H9 (cell line): ENCODE measurements at regions not wholly inside any gene's neighbourhood (a gene's known extent, or its start where the extent isn't known, plus 50 kb on each side); places are given as distances from the start of the nearest gene placed in this dataset.

ENCODE experiments used
- DNase-seq: peaks from one replicate; pipeline ENCODE4 v3.0.0-alpha.2; 2017
- H2AFZ ChIP-seq: one replicate; pipeline ENCODE4 v1.6.1; 2013; ENCODE audit warnings: mild to moderate bottlenecking, low read length, control low read depth, moderate library complexity
- H2AK5ac ChIP-seq: 2 replicates; pipeline ENCODE4 v1.6.1; 2013; ENCODE audit warnings: low read length, control low read depth, mixed read lengths; ENCODE audit not compliant: insufficient read length
- H2BK120ac ChIP-seq: one replicate; pipeline ENCODE4 v1.6.1; 2013; ENCODE audit warnings: low read depth, mild to moderate bottlenecking, low read length, control low read depth, inconsistent platforms; ENCODE audit not compliant: poor library complexity, severe bottlenecking
- H2BK12ac ChIP-seq: 2 replicates; pipeline ENCODE4 v1.6.1; 2013; ENCODE audit warnings: low read length, control low read depth, mixed read lengths, low read depth; ENCODE audit not compliant: insufficient read length
- H2BK15ac ChIP-seq: 2 replicates; pipeline ENCODE4 v1.6.1; 2013; ENCODE audit warnings: low read depth, low read length, control low read depth
- H2BK20ac ChIP-seq: one replicate; pipeline ENCODE4 v1.6.1; 2013; ENCODE audit warnings: low read depth, mild to moderate bottlenecking, low read length, control low read depth, inconsistent platforms; ENCODE audit not compliant: poor library complexity, severe bottlenecking
- H2BK5ac ChIP-seq: 2 replicates; pipeline ENCODE4 v1.6.1; 2013; ENCODE audit warnings: low read length, control low read depth, mixed read lengths; ENCODE audit not compliant: insufficient read length
- H3K14ac ChIP-seq: 2 replicates; pipeline ENCODE4 v1.6.1; 2013; ENCODE audit warnings: low read length, control low read depth; ENCODE audit not compliant: insufficient read depth
- H3K18ac ChIP-seq: 2 replicates; pipeline ENCODE4 v1.6.1; 2013; ENCODE audit warnings: low read depth, mild to moderate bottlenecking, mixed read lengths, low read length, control low read depth; ENCODE audit not compliant: insufficient read length
- H3K23ac ChIP-seq: 2 replicates; pipeline ENCODE4 v1.6.1; 2013; ENCODE audit warnings: low read length, control low read depth, mixed read lengths, low read depth; ENCODE audit not compliant: insufficient read length
- H3K23me2 ChIP-seq: 2 replicates; pipeline ENCODE4 v1.6.1; 2013; ENCODE audit warnings: low read depth, mild to moderate bottlenecking, mixed read lengths, low read length, control low read depth; ENCODE audit not compliant: insufficient read length, poor library complexity, severe bottlenecking
- H3K27ac ChIP-seq: 2 replicates; pipeline ENCODE4 v1.5.1; 2013; ENCODE audit warnings: low read length, control low read depth, mixed read lengths, low read depth; ENCODE audit not compliant: insufficient read length
- H3K27me3 ChIP-seq: 2 replicates; pipeline ENCODE4 v1.6.1; 2013; ENCODE audit warnings: low read length, control low read depth, inconsistent platforms; ENCODE audit not compliant: insufficient read depth
- H3K4ac ChIP-seq: 2 replicates; pipeline ENCODE4 v1.6.1; 2013; ENCODE audit warnings: low read depth, mild to moderate bottlenecking, control low read depth, inconsistent platforms, low read length, moderate library complexity
- H3K4me1 ChIP-seq: 2 replicates; pipeline ENCODE4 v1.6.1; 2013; ENCODE audit warnings: low read length, control low read depth, inconsistent platforms; ENCODE audit not compliant: insufficient read depth
- H3K4me2 ChIP-seq: 2 replicates; pipeline ENCODE4 v1.6.1; 2013; ENCODE audit warnings: low read length, control low read depth, mixed read lengths; ENCODE audit not compliant: insufficient read length, insufficient read depth
- H3K56ac ChIP-seq: 2 replicates; pipeline ENCODE4 v1.6.1; 2013; ENCODE audit warnings: low read depth, mild to moderate bottlenecking, mixed read lengths, low read length, control low read depth; ENCODE audit not compliant: insufficient read length
- H3K79me1 ChIP-seq: 2 replicates; pipeline ENCODE4 v1.6.1; 2013; ENCODE audit warnings: low read depth, mild to moderate bottlenecking, moderate library complexity, low read length, control low read depth, inconsistent platforms; ENCODE audit not compliant: insufficient read depth, poor library complexity, severe bottlenecking
- H3K79me2 ChIP-seq: 2 replicates; pipeline ENCODE4 v1.6.1; 2013; ENCODE audit warnings: low read length, control low read depth, inconsistent platforms; ENCODE audit not compliant: insufficient read depth
- H3K9ac ChIP-seq: 2 replicates; pipeline ENCODE4 v1.6.1; 2013; ENCODE audit warnings: low read length, control low read depth, mixed read lengths; ENCODE audit not compliant: insufficient read length; ENCODE audit errors: extremely low read depth
- H3K9me3 ChIP-seq: one replicate; pipeline ENCODE4 v1.6.1; 2013; ENCODE audit warnings: low read depth, low read length, inconsistent platforms; ENCODE audit not compliant: control insufficient read depth
- H3T11ph ChIP-seq: one replicate; pipeline ENCODE4 v1.6.1; 2013; ENCODE audit warnings: mild to moderate bottlenecking, low read length, control low read depth, inconsistent platforms
- H4K20me1 ChIP-seq: one replicate; pipeline ENCODE4 v1.6.1; 2013; ENCODE audit not compliant: control insufficient read depth, insufficient read length, insufficient read depth
- H4K5ac ChIP-seq: 2 replicates; pipeline ENCODE4 v1.6.1; 2013; ENCODE audit warnings: low read depth, mild to moderate bottlenecking, mixed read lengths, low read length, control low read depth; ENCODE audit not compliant: insufficient read length
- H4K8ac ChIP-seq: replicated peaks from 2 replicates; pipeline ENCODE4 v1.6.1; 2013; ENCODE audit warnings: low read length, control low read depth, mixed read lengths, low read depth; ENCODE audit not compliant: insufficient read length
- H4K91ac ChIP-seq: 2 replicates; pipeline ENCODE4 v1.6.1; 2013; ENCODE audit warnings: low read depth, mild to moderate bottlenecking, moderate library complexity, mixed read lengths, low read length, control low read depth; ENCODE audit not compliant: insufficient read length
- H3K27ac Mint-ChIP-seq, 3 experiments: 2 replicates in 2 of 3; 3 replicates in 1 of 3; pipeline ENCODE4 v1.8.0; 2020 to 2021; ENCODE audit warnings: mixed read lengths in 3 of 3, mild to moderate bottlenecking in 1 of 3, moderate library complexity in 1 of 3
- H3K27me3 Mint-ChIP-seq: 2 replicates; pipeline ENCODE4 v1.8.0; 2021; ENCODE audit warnings: low read depth, mild to moderate bottlenecking, moderate library complexity, mixed read lengths
- H3K36me3 Mint-ChIP-seq, 3 experiments: 2 replicates in 2 of 3; 3 replicates in 1 of 3; pipeline ENCODE4 v1.8.0; 2020 to 2021; ENCODE audit warnings: low read depth in 3 of 3, mixed read lengths in 3 of 3; ENCODE audit not compliant: insufficient read depth in 1 of 3
- H3K4me1 Mint-ChIP-seq, 2 experiments: 2 replicates each; pipeline ENCODE4 v1.8.0; 2020; ENCODE audit warnings: mixed read lengths in 2 of 2
- H3K4me3 Mint-ChIP-seq, 2 experiments: 2 replicates in 1 of 2; 3 replicates in 1 of 2; pipeline ENCODE4 v1.8.0; 2020 to 2021; ENCODE audit warnings: mild to moderate bottlenecking in 2 of 2, mixed read lengths in 2 of 2, moderate library complexity in 1 of 2
- H3K9me3 Mint-ChIP-seq, 2 experiments: 2 replicates in 1 of 2; 3 replicates in 1 of 2; pipeline ENCODE4 v1.8.0; 2020; ENCODE audit warnings: mild to moderate bottlenecking in 2 of 2, mixed read lengths in 2 of 2, moderate library complexity in 1 of 2
- WGBS: extraction: QIAGEN DNeasy Blood & Tissue Kit; methylation state at CpG from one replicate; pipeline ENCODE4 v1.1.7; 2013; ENCODE audit warnings: missing lambda C conversion rate, low lambda C conversion rate, mixed read lengths; ENCODE audit not compliant: insufficient read length; ENCODE audit errors: extremely low coverage; 5-methylcytosine and 5-hydroxymethylcytosine counted together
- TF ChIP-seq, protein P1 (sequence below): fragments of 200-600 bp; sonication (generic); conservative IDR thresholded peaks from 3 replicates; pipeline ENCODE4 v1.8.0; 2021; ENCODE audit warnings: antibody characterized with exemption, mild to moderate bottlenecking

DNA sequence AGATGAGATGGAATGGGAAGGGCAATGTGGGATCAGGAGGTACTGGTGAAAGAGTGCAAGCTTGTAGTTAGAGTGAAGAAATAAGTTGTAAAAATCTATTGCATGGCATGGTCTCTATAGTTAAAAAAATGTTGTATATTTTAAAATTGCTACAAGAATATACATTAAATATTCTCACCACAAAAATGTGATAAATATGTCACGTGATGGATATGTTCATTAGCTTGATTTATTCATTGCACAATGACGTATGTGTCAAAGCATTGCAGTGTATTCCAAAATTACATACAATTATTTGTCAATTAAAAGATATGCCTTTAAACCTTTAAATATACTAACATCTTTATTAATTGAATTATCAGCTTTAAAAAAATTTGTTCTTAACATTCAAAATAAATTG is 1607.1 kb downstream of the REEP3 start:
- no CpG with 5 or more reads among the region's 2 CpGs for WGBS
- no peaks in the 10 kb centered on the region for H3K79me2 ChIP-seq

More for the DNA sequence above, 1607.1 kb downstream of the REEP3 start:
- no peak overlapping the region for H2BK20ac ChIP-seq
- no peak overlapping the region for H2BK15ac ChIP-seq
- no peak overlapping the region for H3K9ac ChIP-seq
- no peak overlapping the region for H4K8ac ChIP-seq
- no peaks in the 10 kb centered on the region for H3K27me3 ChIP-seq
- no peaks in the 10 kb centered on the region for H3K23me2 ChIP-seq
- TF ChIP-seq, protein P1, sequence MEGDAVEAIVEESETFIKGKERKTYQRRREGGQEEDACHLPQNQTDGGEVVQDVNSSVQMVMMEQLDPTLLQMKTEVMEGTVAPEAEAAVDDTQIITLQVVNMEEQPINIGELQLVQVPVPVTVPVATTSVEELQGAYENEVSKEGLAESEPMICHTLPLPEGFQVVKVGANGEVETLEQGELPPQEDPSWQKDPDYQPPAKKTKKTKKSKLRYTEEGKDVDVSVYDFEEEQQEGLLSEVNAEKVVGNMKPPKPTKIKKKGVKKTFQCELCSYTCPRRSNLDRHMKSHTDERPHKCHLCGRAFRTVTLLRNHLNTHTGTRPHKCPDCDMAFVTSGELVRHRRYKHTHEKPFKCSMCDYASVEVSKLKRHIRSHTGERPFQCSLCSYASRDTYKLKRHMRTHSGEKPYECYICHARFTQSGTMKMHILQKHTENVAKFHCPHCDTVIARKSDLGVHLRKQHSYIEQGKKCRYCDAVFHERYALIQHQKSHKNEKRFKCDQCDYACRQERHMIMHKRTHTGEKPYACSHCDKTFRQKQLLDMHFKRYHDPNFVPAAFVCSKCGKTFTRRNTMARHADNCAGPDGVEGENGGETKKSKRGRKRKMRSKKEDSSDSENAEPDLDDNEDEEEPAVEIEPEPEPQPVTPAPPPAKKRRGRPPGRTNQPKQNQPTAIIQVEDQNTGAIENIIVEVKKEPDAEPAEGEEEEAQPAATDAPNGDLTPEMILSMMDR: no peak
- no peak overlapping the region for H3K14ac ChIP-seq
- no peak overlapping the region for H3K4me2 ChIP-seq
- no peak overlapping the region for H3K23ac ChIP-seq
- H3K9me3 Mint-ChIP-seq: no peaks in the 10 kb centered on the region
- no peak overlapping the region for H2BK5ac ChIP-seq
- no peak overlapping the region for H3T11ph ChIP-seq
- no peak for DNase-seq
- H3K4me1 ChIP-seq: no peaks in the 10 kb centered on the region
- H2BK12ac ChIP-seq: no peak overlapping the region
- no peak overlapping the region for H3K27ac Mint-ChIP-seq
- no peaks in the 10 kb centered on the region for H3K9me3 ChIP-seq
- H3K79me1 ChIP-seq: no peaks in the 10 kb centered on the region
- H4K5ac ChIP-seq: no peak overlapping the region
- no peak overlapping the region for H3K4me3 Mint-ChIP-seq
- H3K27ac ChIP-seq: no peak overlapping the region
- H2BK120ac ChIP-seq: no peak overlapping the region
- no peak overlapping the region for H2AFZ ChIP-seq
- no peak overlapping the region for H3K4ac ChIP-seq
- no peak overlapping the region for H3K56ac ChIP-seq
- no peaks in the 10 kb centered on the region for H3K27me3 Mint-ChIP-seq
- H4K20me1 ChIP-seq: no peaks in the 10 kb centered on the region
- H3K4me1 Mint-ChIP-seq: no peaks in the 10 kb centered on the region
- no peak overlapping the region for H3K18ac ChIP-seq
- no peaks in the 10 kb centered on the region for H3K36me3 Mint-ChIP-seq
- no peak overlapping the region for H2AK5ac ChIP-seq
- H4K91ac ChIP-seq: no peak overlapping the region
